H1 (cell line): ENCODE measurements at regions not wholly inside any gene's neighbourhood (a gene's known extent, or its start where the extent isn't known, plus 50 kb on each side); places are given as distances from the start of the nearest gene placed in this dataset.

Experiments used
- CTCF ChIA-PET: fragments of 300-600 bp; sonication (Branson Sonifier 250); formaldehyde crosslinking; loops from one replicate; lab custom pipeline; 2021; ENCODE audit not compliant: partially characterized antibody; lab: Charles Lee
- POLR2A ChIA-PET: fragments of 300-600 bp; sonication (Branson Sonifier 250); formaldehyde crosslinking; loops from one replicate; lab custom pipeline; 2021; ENCODE audit warnings: inconsistent platforms; ENCODE audit not compliant: partially characterized antibody; lab: Charles Lee
- DNase-seq, 2 experiments: peaks; one replicate each; pipeline versions ENCODE4 v3.0.0 to v3.0.0-alpha.2; 2010 to 2022; ENCODE audit warnings: low spot score in 2 of 2, low read depth in 1 of 2, mixed read lengths in 1 of 2
- FAIRE-seq: peaks from 2 replicates; lab custom pipeline; 2011; peaks lifted over from hg19 to GRCh38; lab: Jason Lieb, UNC
- H2AFZ ChIP-seq: 2 replicates; pipeline ENCODE4 v1.8.1; 2012; ENCODE audit warnings: low read length, inconsistent platforms
- H2AK5ac ChIP-seq: 2 replicates; pipeline ENCODE4 v1.6.1; 2013; ENCODE audit warnings: low read depth, low read length
- H2BK120ac ChIP-seq: replicated peaks from 2 replicates; pipeline ENCODE3; 2013; ENCODE audit warnings: low read depth, low read length, inconsistent platforms
- H2BK12ac ChIP-seq: 2 replicates; pipeline ENCODE4 v1.6.1; 2013; ENCODE audit warnings: low read depth, low read length
- H2BK15ac ChIP-seq: 2 replicates; pipeline ENCODE4 v1.6.1; 2013; ENCODE audit warnings: low read length
- H2BK20ac ChIP-seq: 2 replicates; pipeline ENCODE4 v1.6.1; 2013; ENCODE audit warnings: low read length
- H2BK5ac ChIP-seq: 2 replicates; pipeline ENCODE4 v1.6.1; 2013; ENCODE audit warnings: low read depth, low read length
- H3K14ac ChIP-seq: 2 replicates; pipeline ENCODE4 v1.6.1; 2013; ENCODE audit warnings: inconsistent platforms; ENCODE audit not compliant: insufficient read length
- H3K18ac ChIP-seq: 2 replicates; pipeline ENCODE4 v1.6.1; 2013; ENCODE audit warnings: low read length; ENCODE audit errors: extremely low read depth
- H3K23ac ChIP-seq: 2 replicates; pipeline ENCODE4 v1.6.1; 2013; ENCODE audit warnings: inconsistent platforms; ENCODE audit not compliant: insufficient read length
- H3K23me2 ChIP-seq: 2 replicates; pipeline ENCODE4 v1.6.1; 2013; ENCODE audit warnings: low read depth, low read length
- H3K27ac ChIP-seq: 2 replicates; pipeline ENCODE4 v1.6.1; 2011; ENCODE audit warnings: low read depth, low read length, inconsistent platforms
- H3K27me3 ChIP-seq, 4 experiments: replicated peaks in 1 of 4; 1 replicate in 1 of 4; 2 replicates in 3 of 4; pipeline versions ENCODE4 v1.6.1 to v1.8.1; 2011 to 2013; ENCODE audit warnings: low read length in 3 of 4, mild to moderate bottlenecking in 3 of 4, inconsistent platforms in 2 of 4, mixed read lengths in 2 of 4, moderate library complexity in 1 of 4; ENCODE audit not compliant: control insufficient read depth in 3 of 4, insufficient read depth in 3 of 4; ENCODE audit errors: extremely low read depth in 1 of 4
- H3K36me3 ChIP-seq, 4 experiments: 2 replicates each; pipeline versions ENCODE4 v1.6.1 to v1.8.1; 2011 to 2013; ENCODE audit warnings: mild to moderate bottlenecking in 4 of 4, low read length in 3 of 4, moderate library complexity in 2 of 4, control low read depth in 1 of 4, inconsistent platforms in 1 of 4; ENCODE audit not compliant: insufficient read depth in 4 of 4, control insufficient read depth in 2 of 4
- H3K4ac ChIP-seq: replicated peaks from 2 replicates; pipeline ENCODE3; 2013; ENCODE audit warnings: low read length, low read depth, mixed read lengths, inconsistent platforms; ENCODE audit not compliant: insufficient read length
- H3K4me1 ChIP-seq, 4 experiments: replicated peaks in 1 of 4; 1 replicate in 1 of 4; 2 replicates in 3 of 4; pipeline versions ENCODE4 v1.6.1 to v1.8.1; 2011 to 2013; ENCODE audit warnings: low read length in 3 of 4, inconsistent platforms in 2 of 4, mixed read lengths in 1 of 4; ENCODE audit not compliant: insufficient read depth in 4 of 4, control insufficient read depth in 3 of 4
- H3K4me2 ChIP-seq, 2 experiments: 2 replicates each; pipeline versions ENCODE4 v1.6.1 to v1.8.1; 2011 to 2013; ENCODE audit warnings: low read depth in 2 of 2, low read length in 2 of 2, control low read depth in 1 of 2, inconsistent platforms in 1 of 2, mild to moderate bottlenecking in 1 of 2; ENCODE audit not compliant: insufficient read depth in 1 of 2
- H3K4me3 ChIP-seq, 4 experiments: fragments of 200-600, 300-600 bp in 1 of 4; sonication (generic), shearing (Covaris generic), sonication (Bioruptor Twin) in 1 of 4; 2 replicates each; pipeline versions ENCODE4 v1.5.1 to v1.8.1; 2011 to 2016; ENCODE audit warnings: low read length in 4 of 4, low read depth in 3 of 4, control low read depth in 2 of 4, inconsistent platforms in 2 of 4, mild to moderate bottlenecking in 2 of 4, mixed read lengths in 1 of 4, moderate library complexity in 1 of 4; ENCODE audit not compliant: insufficient read depth in 2 of 4; ENCODE audit errors: extremely low read depth in 1 of 4
- H3K56ac ChIP-seq: replicated peaks from 2 replicates; pipeline ENCODE3; 2013; ENCODE audit warnings: low read depth, mild to moderate bottlenecking, mixed read lengths, low read length, inconsistent platforms; ENCODE audit not compliant: insufficient read length
- H3K79me1 ChIP-seq: 2 replicates; pipeline ENCODE4 v1.6.1; 2013; ENCODE audit warnings: low read depth, low read length, control low read depth
- H3K79me2 ChIP-seq, 2 experiments: 2 replicates each; pipeline versions ENCODE4 v1.6.1 to v1.8.1; 2012 to 2013; ENCODE audit warnings: low read length in 2 of 2, mild to moderate bottlenecking in 2 of 2, inconsistent platforms in 1 of 2; ENCODE audit not compliant: insufficient read depth in 2 of 2, control insufficient read depth in 1 of 2
- H3K9ac ChIP-seq, 4 experiments: replicated peaks in 1 of 4; 1 replicate in 1 of 4; 2 replicates in 3 of 4; pipeline versions ENCODE4 v1.6.1 to v1.8.1; 2011 to 2013; ENCODE audit warnings: low read depth in 3 of 4, low read length in 3 of 4, control low read depth in 2 of 4, mild to moderate bottlenecking in 2 of 4, moderate library complexity in 2 of 4, inconsistent platforms in 1 of 4; ENCODE audit errors: extremely low read depth in 1 of 4
- H3K9me3 ChIP-seq, 2 experiments: 2 replicates each; pipeline versions ENCODE4 v1.6.1 to v1.8.1; 2012 to 2013; ENCODE audit warnings: mild to moderate bottlenecking in 2 of 2, moderate library complexity in 2 of 2, control low read depth in 1 of 2, inconsistent platforms in 1 of 2, low read depth in 1 of 2, low read length in 1 of 2, mixed read lengths in 1 of 2; ENCODE audit not compliant: insufficient read depth in 2 of 2
- H4K20me1 ChIP-seq, 2 experiments: replicated peaks in 1 of 2; 2 replicates each; pipeline versions ENCODE3 to v1.8.1; 2011 to 2013; ENCODE audit warnings: inconsistent platforms in 2 of 2, low read length in 2 of 2, mild to moderate bottlenecking in 1 of 2; ENCODE audit not compliant: insufficient read depth in 2 of 2, control insufficient read depth in 1 of 2
- H4K5ac ChIP-seq: 2 replicates; pipeline ENCODE4 v1.6.1; 2013; ENCODE audit warnings: low read length, low read depth, mixed read lengths, inconsistent platforms; ENCODE audit not compliant: insufficient read length
- H4K8ac ChIP-seq: 2 replicates; pipeline ENCODE4 v1.8.0; 2013; ENCODE audit warnings: mild to moderate bottlenecking, moderate library complexity, low read length, inconsistent platforms; ENCODE audit not compliant: insufficient read depth; ENCODE audit errors: extremely low read depth
- H4K91ac ChIP-seq: replicated peaks from 2 replicates; pipeline ENCODE3; 2013; ENCODE audit warnings: low read length, mixed read lengths, inconsistent platforms; ENCODE audit not compliant: insufficient read length
- CHD7 ChIP-seq: fragments of 300-600 bp; sonication (generic); IDR thresholded peaks from 2 replicates; pipeline ENCODE4 v1.7.1; 2012; ENCODE audit warnings: low read length, moderate library complexity, mild to moderate bottlenecking, inconsistent platforms; ENCODE audit not compliant: insufficient replicate concordance
- WGBS, 2 experiments: shearing (Covaris generic) in 1 of 2; methylation state at CpG; one replicate each; pipeline versions ENCODE4 v1.1.6 to v1.1.7; 2013 to 2015; ENCODE audit warnings: low lambda C conversion rate in 2 of 2, mixed read lengths in 2 of 2, inconsistent platforms in 1 of 2, low coverage in 1 of 2, missing lambda C conversion rate in 1 of 2; ENCODE audit not compliant: insufficient replicate concordance in 2 of 2, insufficient coverage in 1 of 2, insufficient read length in 1 of 2; ENCODE audit errors: extremely low coverage in 1 of 2, missing lambda C conversion rate in 1 of 2; 5-methylcytosine and 5-hydroxymethylcytosine counted together

GRCh38 chr9:73423891-73424290, 272.2 kb downstream of the ANXA1 start:
- Histone ChIP-seq H3K9ac (no peak overlapping the region), H2BK20ac (no peak overlapping the region), H3K4me2 (no peak overlapping the region), H3K36me3 (no peaks in the 10 kb centered on the region), H3K79me2 (no peaks in the 10 kb centered on the region), H3K23ac (no peak overlapping the region), H3K27me3 (no peaks in the 10 kb centered on the region), H3K4me1 (no peaks in the 10 kb centered on the region), H2AK5ac (no peak overlapping the region), H3K79me1 (no peaks in the 10 kb centered on the region), H2BK15ac (no peak overlapping the region), H3K56ac (no peak overlapping the region), H2BK5ac (no peak overlapping the region), H3K9me3 (no peaks in the 10 kb centered on the region), H3K18ac (no peak overlapping the region), H3K27ac (no peak overlapping the region), H2BK12ac (no peak overlapping the region), H3K14ac (no peak overlapping the region), H4K91ac (no peak overlapping the region), H3K23me2 (no peaks in the 10 kb centered on the region), H4K20me1 (no peaks in the 10 kb centered on the region), H2AFZ (no peak overlapping the region), H2BK120ac (no peak overlapping the region), H3K4ac (no peak overlapping the region), H3K4me3 (no peak overlapping the region), H4K5ac (no peak overlapping the region), H4K8ac (no peak overlapping the region)
- ChIA-PET POLR2A (no interaction called here), CTCF (interaction anchor here (0.9 kb wide), 1 partner anchor 224 kb away, joined by 4 read pairs; no protein-coding TSS in a partner anchor)
- 89% methylated on average over 1 of the region's 1 CpG; no CpG with 5 or more reads in 1 of the 2 experiments for WGBS, 2 experiments
- DNase-seq = no peak
- FAIRE-seq = no peak
- no peak for TF ChIP-seq CHD7
